GM12878 (cell line): ENCODE measurements at regions not wholly inside any gene's neighbourhood (a gene's known extent, or its start where the extent isn't known, plus 50 kb on each side); places are given as distances from the start of the nearest gene placed in this dataset.

ENCODE experiments used
- ATF3 ChIP-seq: IDR thresholded peaks from 2 replicates; pipeline ENCODE4 v1.6.1; 2011; ENCODE audit warnings: low read depth, mild to moderate bottlenecking, low read length, moderate library complexity, borderline replicate concordance; ENCODE audit errors: extremely low read depth
- CHD2 ChIP-seq: IDR thresholded peaks from 2 replicates; pipeline ENCODE4 v1.6.1; 2011; ENCODE audit warnings: low read depth, low read length, improper control_type of control experiment, borderline replicate concordance
- CHD4 ChIP-seq: fragments of 200-600 bp; sonication (generic); IDR thresholded peaks from 2 replicates; pipeline ENCODE4 v1.6.1; 2016; ENCODE audit warnings: mild to moderate bottlenecking
- EP300 ChIP-seq, 2 experiments: fragments of 150-350 bp in 1 of 2; IDR thresholded peaks; 2 replicates each; pipeline ENCODE4 v1.6.1; 2011 to 2012; ENCODE audit warnings: low read depth in 2 of 2, low read length in 2 of 2, borderline replicate concordance in 1 of 2, improper control_type of control experiment in 1 of 2, inconsistent platforms in 1 of 2; ENCODE audit not compliant: control insufficient read depth in 1 of 2
- HDAC2 ChIP-seq: fragments of 200-600 bp; sonication (generic); IDR thresholded peaks from 2 replicates; pipeline ENCODE4 v1.6.1; 2017
- POLR2AphosphoS5 ChIP-seq: IDR thresholded peaks from 2 replicates; pipeline ENCODE4 v1.6.1; 2011; ENCODE audit warnings: mild to moderate bottlenecking, low read length, inconsistent platforms
- RAD21 ChIP-seq: IDR thresholded peaks from 2 replicates; pipeline ENCODE4 v1.6.1; 2011; ENCODE audit warnings: mild to moderate bottlenecking, low read depth, low read length, moderate library complexity; ENCODE audit not compliant: insufficient read depth
- ZNF687 ChIP-seq: fragments of 450-650 bp; IDR thresholded peaks from 2 replicates; pipeline ENCODE4 v1.6.1; 2017; ENCODE audit warnings: mild to moderate bottlenecking, moderate library complexity
- TF ChIP-seq, protein P1 (sequence below): IDR thresholded peaks from 2 replicates; pipeline ENCODE4 v1.6.1; 2011; ENCODE audit warnings: low read depth, low read length, improper control_type of control experiment, borderline replicate concordance
- TF ChIP-seq, protein P2 (sequence below), 3 experiments: IDR thresholded peaks in 2 of 3; conservative IDR thresholded peaks in 1 of 3; 2 replicates each; pipeline ENCODE4 v1.5.1; 2011; ENCODE audit warnings: low read depth in 3 of 3, low read length in 3 of 3, mild to moderate bottlenecking in 3 of 3, control low read depth in 2 of 3, moderate library complexity in 2 of 3, inconsistent platforms in 1 of 3, mixed read lengths in 1 of 3; ENCODE audit not compliant: control insufficient read depth in 2 of 3, insufficient read depth in 1 of 3; ENCODE audit errors: extremely low read depth in 1 of 3
- TF ChIP-seq, protein P3 (sequence below): IDR thresholded peaks from 2 replicates; pipeline ENCODE4 v1.6.1; 2012; ENCODE audit warnings: low read length, inconsistent platforms

DNA sequence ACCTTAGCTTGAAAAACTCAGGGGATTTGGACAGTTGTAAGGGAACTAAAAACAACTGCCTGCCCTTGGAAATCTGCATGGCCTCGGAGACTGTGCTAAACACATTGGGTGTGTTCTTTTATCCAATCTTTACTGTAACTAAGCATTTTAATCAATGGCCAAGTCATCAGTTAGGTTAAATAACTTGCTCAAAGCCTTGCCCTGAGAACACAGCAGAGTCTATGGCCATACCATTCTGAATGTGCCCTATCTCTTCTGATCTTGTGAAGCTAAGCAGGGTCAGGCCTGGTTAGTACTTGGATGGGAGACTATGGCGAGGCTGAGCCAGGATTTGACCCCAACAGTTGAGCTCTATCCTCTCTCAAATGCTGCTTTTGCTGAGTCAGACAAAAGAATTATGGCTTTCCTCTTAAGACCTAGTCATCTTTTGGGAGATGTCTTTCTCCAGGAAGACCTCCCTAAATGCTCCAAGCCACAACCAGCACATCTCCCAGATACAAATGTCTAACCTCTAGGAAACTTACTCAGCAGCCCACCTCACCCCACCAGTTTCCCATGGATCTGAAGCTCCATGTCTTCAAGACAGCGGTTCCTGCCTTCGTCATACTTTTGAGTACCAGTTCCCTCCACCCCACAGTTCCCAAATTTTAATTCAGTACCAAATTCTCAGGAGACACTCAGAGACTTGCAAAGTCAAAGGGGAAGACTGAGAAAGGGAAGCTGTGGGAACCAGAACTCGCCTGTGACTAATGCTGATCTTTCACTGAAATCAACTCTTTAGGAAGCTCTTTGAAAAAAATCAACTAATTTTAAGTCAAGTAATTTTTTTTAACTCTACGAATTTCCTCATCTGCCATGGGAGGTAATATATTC lies 336.1 kb downstream of the MAF start:
- TF ChIP-seq RAD21 (no peak), CHD2 (no peak), EP300 (IDR thresholded peaks at IDR 0.05; ENCODE audit: borderline replicate concordance in 1 of 2, control insufficient read depth in 1 of 2, low read depth in 2 of 2, low read length in 2 of 2) (no peak), HDAC2 (no peak), CHD4 (no peak), ATF3 (no peak), POLR2AphosphoS5 (no peak), ZNF687 (no peak)
- TF ChIP-seq, protein P1, sequence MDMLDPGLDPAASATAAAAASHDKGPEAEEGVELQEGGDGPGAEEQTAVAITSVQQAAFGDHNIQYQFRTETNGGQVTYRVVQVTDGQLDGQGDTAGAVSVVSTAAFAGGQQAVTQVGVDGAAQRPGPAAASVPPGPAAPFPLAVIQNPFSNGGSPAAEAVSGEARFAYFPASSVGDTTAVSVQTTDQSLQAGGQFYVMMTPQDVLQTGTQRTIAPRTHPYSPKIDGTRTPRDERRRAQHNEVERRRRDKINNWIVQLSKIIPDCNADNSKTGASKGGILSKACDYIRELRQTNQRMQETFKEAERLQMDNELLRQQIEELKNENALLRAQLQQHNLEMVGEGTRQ, result no peak
- TF ChIP-seq, protein P2, sequence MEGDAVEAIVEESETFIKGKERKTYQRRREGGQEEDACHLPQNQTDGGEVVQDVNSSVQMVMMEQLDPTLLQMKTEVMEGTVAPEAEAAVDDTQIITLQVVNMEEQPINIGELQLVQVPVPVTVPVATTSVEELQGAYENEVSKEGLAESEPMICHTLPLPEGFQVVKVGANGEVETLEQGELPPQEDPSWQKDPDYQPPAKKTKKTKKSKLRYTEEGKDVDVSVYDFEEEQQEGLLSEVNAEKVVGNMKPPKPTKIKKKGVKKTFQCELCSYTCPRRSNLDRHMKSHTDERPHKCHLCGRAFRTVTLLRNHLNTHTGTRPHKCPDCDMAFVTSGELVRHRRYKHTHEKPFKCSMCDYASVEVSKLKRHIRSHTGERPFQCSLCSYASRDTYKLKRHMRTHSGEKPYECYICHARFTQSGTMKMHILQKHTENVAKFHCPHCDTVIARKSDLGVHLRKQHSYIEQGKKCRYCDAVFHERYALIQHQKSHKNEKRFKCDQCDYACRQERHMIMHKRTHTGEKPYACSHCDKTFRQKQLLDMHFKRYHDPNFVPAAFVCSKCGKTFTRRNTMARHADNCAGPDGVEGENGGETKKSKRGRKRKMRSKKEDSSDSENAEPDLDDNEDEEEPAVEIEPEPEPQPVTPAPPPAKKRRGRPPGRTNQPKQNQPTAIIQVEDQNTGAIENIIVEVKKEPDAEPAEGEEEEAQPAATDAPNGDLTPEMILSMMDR (IDR thresholded peaks at IDR 0.05 in 2 of 3, conservative IDR thresholded peaks at IDR 0.05 in 1 of 3; ENCODE audit: control insufficient read depth in 2 of 3, extremely low read depth in 1 of 3, insufficient read depth in 1 of 3, low read depth in 3 of 3, low read length in 3 of 3), result no peak
- TF ChIP-seq, protein P3, sequence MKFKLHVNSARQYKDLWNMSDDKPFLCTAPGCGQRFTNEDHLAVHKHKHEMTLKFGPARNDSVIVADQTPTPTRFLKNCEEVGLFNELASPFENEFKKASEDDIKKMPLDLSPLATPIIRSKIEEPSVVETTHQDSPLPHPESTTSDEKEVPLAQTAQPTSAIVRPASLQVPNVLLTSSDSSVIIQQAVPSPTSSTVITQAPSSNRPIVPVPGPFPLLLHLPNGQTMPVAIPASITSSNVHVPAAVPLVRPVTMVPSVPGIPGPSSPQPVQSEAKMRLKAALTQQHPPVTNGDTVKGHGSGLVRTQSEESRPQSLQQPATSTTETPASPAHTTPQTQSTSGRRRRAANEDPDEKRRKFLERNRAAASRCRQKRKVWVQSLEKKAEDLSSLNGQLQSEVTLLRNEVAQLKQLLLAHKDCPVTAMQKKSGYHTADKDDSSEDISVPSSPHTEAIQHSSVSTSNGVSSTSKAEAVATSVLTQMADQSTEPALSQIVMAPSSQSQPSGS, result no peak
